Lower leg skin (tissue), 3 donors: ENCODE measurements at regions not wholly inside any gene's neighbourhood (a gene's known extent, or its start where the extent isn't known, plus 50 kb on each side); places are given as distances from the start of the nearest gene placed in this dataset.

Source experiments
- POLR2A ChIP-seq, 2 donors: fragments of 450-650 bp; IDR thresholded peaks; one replicate each; pipeline ENCODE4 v1.6.1; 2016 to 2017; ENCODE audit warnings: antibody characterized with exemption in 2 of 2, mild to moderate bottlenecking in 1 of 2, moderate library complexity in 1 of 2
- TF ChIP-seq, protein P1 (sequence below), 3 donors: fragments of 450-650 bp; IDR thresholded peaks; one replicate each; pipeline ENCODE4 v1.5.1; 2016; ENCODE audit warnings: antibody characterized with exemption in 3 of 3, mild to moderate bottlenecking in 3 of 3, moderate library complexity in 2 of 3

DNA sequence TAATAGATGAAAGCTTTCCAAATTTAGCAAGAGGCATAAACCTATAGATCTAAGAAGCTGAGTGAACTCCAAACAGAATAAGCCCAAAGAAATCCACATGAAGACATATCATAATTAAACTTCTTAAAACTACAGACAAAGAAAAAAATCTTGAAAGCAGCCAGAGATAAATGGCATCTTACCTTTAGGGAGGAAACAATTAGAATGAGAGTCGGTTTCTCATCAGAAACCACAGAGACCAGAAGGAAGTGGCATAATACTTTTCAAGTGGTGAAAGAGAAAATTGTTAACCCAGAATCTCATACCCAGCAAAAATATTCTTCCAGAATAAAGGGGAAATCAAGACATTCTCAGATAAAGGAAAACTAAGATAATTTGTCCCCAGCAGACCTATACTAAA lies 98.9 kb upstream of the NANOS1 start:
- no peak for TF ChIP-seq POLR2A (IDR thresholded peaks at IDR 0.05)
- TF ChIP-seq, protein P1, sequence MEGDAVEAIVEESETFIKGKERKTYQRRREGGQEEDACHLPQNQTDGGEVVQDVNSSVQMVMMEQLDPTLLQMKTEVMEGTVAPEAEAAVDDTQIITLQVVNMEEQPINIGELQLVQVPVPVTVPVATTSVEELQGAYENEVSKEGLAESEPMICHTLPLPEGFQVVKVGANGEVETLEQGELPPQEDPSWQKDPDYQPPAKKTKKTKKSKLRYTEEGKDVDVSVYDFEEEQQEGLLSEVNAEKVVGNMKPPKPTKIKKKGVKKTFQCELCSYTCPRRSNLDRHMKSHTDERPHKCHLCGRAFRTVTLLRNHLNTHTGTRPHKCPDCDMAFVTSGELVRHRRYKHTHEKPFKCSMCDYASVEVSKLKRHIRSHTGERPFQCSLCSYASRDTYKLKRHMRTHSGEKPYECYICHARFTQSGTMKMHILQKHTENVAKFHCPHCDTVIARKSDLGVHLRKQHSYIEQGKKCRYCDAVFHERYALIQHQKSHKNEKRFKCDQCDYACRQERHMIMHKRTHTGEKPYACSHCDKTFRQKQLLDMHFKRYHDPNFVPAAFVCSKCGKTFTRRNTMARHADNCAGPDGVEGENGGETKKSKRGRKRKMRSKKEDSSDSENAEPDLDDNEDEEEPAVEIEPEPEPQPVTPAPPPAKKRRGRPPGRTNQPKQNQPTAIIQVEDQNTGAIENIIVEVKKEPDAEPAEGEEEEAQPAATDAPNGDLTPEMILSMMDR (IDR thresholded peaks at IDR 0.05) = no peak
